HEK293 (cell line): ENCODE measurements at regions not wholly inside any gene's neighbourhood (a gene's known extent, or its start where the extent isn't known, plus 50 kb on each side); places are given as distances from the start of the nearest gene placed in this dataset.

Experiments used
- CTCF ChIP-seq: fragments of 450-650 bp; formaldehyde crosslinking; IDR thresholded peaks from 2 replicates; pipeline ENCODE4 v1.5.1; 2016; ENCODE audit warnings: missing biosample characterization, missing genetic modification characterization
- KLF9 ChIP-seq: fragments of 450-650 bp; formaldehyde crosslinking; IDR thresholded peaks from 2 replicates; pipeline ENCODE4 v1.5.1; 2016; ENCODE audit warnings: missing biosample characterization, missing genetic modification characterization, low read depth
- MEIS1 ChIP-seq: sonication (generic); formaldehyde crosslinking; IDR thresholded peaks from 2 replicates; pipeline ENCODE4 v1.8.1; 2022; ENCODE audit warnings: missing genetic modification reagents, mild to moderate bottlenecking, borderline replicate concordance
- REST ChIP-seq: fragments of 450-650 bp; formaldehyde crosslinking; IDR thresholded peaks from 2 replicates; pipeline ENCODE4 v1.5.1; 2016; ENCODE audit warnings: missing biosample characterization, missing genetic modification characterization
- TRIM28 ChIP-seq: IDR thresholded peaks from 2 replicates; pipeline ENCODE4 v1.6.1; 2011; ENCODE audit warnings: low read length, control low read depth, borderline replicate concordance
- ZNF350 ChIP-seq: fragments of 450-650 bp; formaldehyde crosslinking; IDR thresholded peaks from 2 replicates; pipeline ENCODE4 v1.5.0; 2017; ENCODE audit warnings: missing biosample characterization, mild to moderate bottlenecking, missing genetic modification characterization
- ZNF449 ChIP-seq: fragments of 450-650 bp; formaldehyde crosslinking; IDR thresholded peaks from 2 replicates; pipeline ENCODE4 v1.5.1; 2017; ENCODE audit warnings: missing biosample characterization, mild to moderate bottlenecking, missing genetic modification characterization, moderate library complexity
- ZNF518A ChIP-seq: fragments of 450-650 bp; formaldehyde crosslinking; conservative IDR thresholded peaks from 2 replicates; pipeline ENCODE4 v1.5.1; 2016; ENCODE audit warnings: low read depth, missing biosample characterization, missing genetic modification characterization
- ZNF529 ChIP-seq: fragments of 450-650 bp; formaldehyde crosslinking; IDR thresholded peaks from 2 replicates; pipeline ENCODE4 v1.5.1; 2017; ENCODE audit warnings: missing genetic modification characterization, missing biosample characterization; ENCODE audit not compliant: insufficient replicate concordance
- ZNF654 ChIP-seq: fragments of 450-650 bp; formaldehyde crosslinking; IDR thresholded peaks from 2 replicates; pipeline ENCODE4 v1.5.1; 2016; ENCODE audit warnings: low read depth, missing biosample characterization, missing genetic modification characterization
- ZNF777 ChIP-seq: fragments of 450-650 bp; formaldehyde crosslinking; IDR thresholded peaks from 2 replicates; pipeline ENCODE4 v1.5.1; 2017; ENCODE audit warnings: missing biosample characterization, missing genetic modification characterization, borderline replicate concordance

GRCh38 chr20:53801609-53802370 lies 208.2 kb upstream of the ZNF217 start:
- TF ChIP-seq CTCF (tag by site-specific recombination): no peak
- TF ChIP-seq KLF9: no peak
- TF ChIP-seq ZNF350 (tag by site-specific recombination): no peak
- TF ChIP-seq REST (tag by site-specific recombination): no peak
- no peak for TF ChIP-seq ZNF529 (tag by site-specific recombination)
- no peak for TF ChIP-seq TRIM28
- TF ChIP-seq MEIS1 (CRISPR knock-in tag): no peak
- no peak for TF ChIP-seq ZNF449 (tag by site-specific recombination)
- no peak for TF ChIP-seq ZNF777 (tag by site-specific recombination)
- no peak for TF ChIP-seq ZNF654
- no peak for TF ChIP-seq ZNF518A (tag by site-specific recombination)
